Right cardiac atrium (tissue), 5 donors: ENCODE measurements at regions not wholly inside any gene's neighbourhood (a gene's known extent, or its start where the extent isn't known, plus 50 kb on each side); places are given as distances from the start of the nearest gene placed in this dataset.

Experiments
- ATAC-seq, 2 donors: fragments of 200-7000 bp; cut with Tn5 transposase; one replicate each; pipeline versions ENCODE4 v1.8.0 to v1.9.1; 2020; ENCODE audit warnings: moderate library complexity in 2 of 2, mild to moderate bottlenecking in 1 of 2
- DNase-seq, 3 donors: peaks; one replicate each; pipeline ENCODE4 v3.0.0-alpha.2; 2020
- H3K27ac ChIP-seq: one replicate; pipeline ENCODE4 v1.5.1; 2013; ENCODE audit warnings: mild to moderate bottlenecking, low read length, control low read depth, moderate library complexity
- H3K27me3 ChIP-seq: one replicate; pipeline ENCODE4 v1.6.1; 2013; ENCODE audit not compliant: control insufficient read depth, insufficient read depth
- H3K4me1 ChIP-seq: one replicate; pipeline ENCODE4 v1.6.1; 2013; ENCODE audit warnings: low read length; ENCODE audit not compliant: control insufficient read depth, insufficient read depth
- H3K4me3 ChIP-seq: one replicate; pipeline ENCODE4 v1.5.1; 2013; ENCODE audit warnings: low read length, control low read depth
- H3K9me3 ChIP-seq: one replicate; pipeline ENCODE4 v1.6.1; 2013; ENCODE audit warnings: low read length; ENCODE audit not compliant: control insufficient read depth
- WGBS: extraction: QIAGEN DNeasy Blood & Tissue Kit; methylation state at CpG from one replicate; pipeline ENCODE4 v1.1.7; 2013; 5-methylcytosine and 5-hydroxymethylcytosine counted together
- intact Hi-C, 4 donors: fragments of 100-400 bp; cut with DNase I; formaldehyde crosslinking; loops; one replicate each; pipeline versions ENCODE4 v1.11.0 to v1.14.0; 2022 to 2023
- donor health status: healthy with polysubstance abuse.
- donor health status: DM: no; HTN: yes; CAD: no.
- donor health status: DM: no; HTN: no; CAD: no.
- donor health status: DM: no; HTN: yes; CAD: no; lungs with severe emphysema.
- donor health status: DM: yes; HTN: yes; CAD: no.

DNA sequence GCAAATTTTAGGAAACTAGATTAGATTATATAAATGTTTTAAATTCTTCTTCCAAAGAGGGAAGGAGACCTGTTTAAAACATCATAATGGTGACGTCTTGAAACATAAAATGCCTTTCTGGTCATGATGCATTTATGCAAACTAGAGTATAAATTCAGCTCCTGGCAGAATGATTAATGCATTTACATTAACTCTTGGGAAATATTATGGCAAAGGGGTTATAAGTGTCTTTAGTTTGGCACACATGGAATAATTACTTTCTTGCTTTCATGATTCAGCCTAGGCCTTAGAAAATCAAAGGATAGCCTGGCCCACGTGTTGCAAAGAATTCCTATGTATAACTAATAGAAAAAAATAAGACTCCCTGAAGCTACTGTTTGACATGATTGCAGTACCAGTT is 639.2 kb downstream of the RFPL4B start:
- intact Hi-C loops: no loop called here
- no peaks in the 10 kb centered on the region for H3K4me1 ChIP-seq
- H3K9me3 ChIP-seq: no peaks in the 10 kb centered on the region
- ATAC-seq (no peak), DNase-seq (no peak)
- WGBS: 76% methylated on average over 2 of the region's 2 CpGs
- H3K27ac ChIP-seq: no peak overlapping the region
- H3K27me3 ChIP-seq: no peaks in the 10 kb centered on the region
- no peak overlapping the region for H3K4me3 ChIP-seq

DNA sequence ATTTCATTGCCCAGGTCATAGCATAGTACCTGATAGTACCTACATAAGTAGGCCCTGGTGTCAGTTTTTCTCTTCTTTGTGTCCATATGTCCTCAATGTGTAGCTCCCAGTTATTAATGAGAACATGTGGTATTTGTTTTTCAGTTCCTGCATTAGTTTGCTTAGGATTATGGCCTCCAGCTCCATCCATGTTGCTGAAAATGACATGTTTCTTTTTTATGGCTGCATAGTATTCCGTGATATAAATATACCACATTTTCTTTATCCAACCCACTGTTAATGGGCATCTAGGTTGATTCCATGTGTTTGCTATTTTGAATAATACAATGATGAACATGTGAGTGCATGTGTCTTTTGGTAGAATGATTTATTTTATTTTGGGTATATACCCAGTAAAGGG is 641.6 kb downstream of the RFPL4B start:
- intact Hi-C loops: no loop called here
- Histone ChIP-seq H3K4me3 (no peak overlapping the region), H3K27ac (no peak overlapping the region), H3K27me3 (no peaks in the 10 kb centered on the region), H3K4me1 (no peaks in the 10 kb centered on the region), H3K9me3 (no peaks in the 10 kb centered on the region)
- DNase-seq (no peak), ATAC-seq (no peak)
- WGBS: 98% methylated on average over 1 of the region's 1 CpG

DNA sequence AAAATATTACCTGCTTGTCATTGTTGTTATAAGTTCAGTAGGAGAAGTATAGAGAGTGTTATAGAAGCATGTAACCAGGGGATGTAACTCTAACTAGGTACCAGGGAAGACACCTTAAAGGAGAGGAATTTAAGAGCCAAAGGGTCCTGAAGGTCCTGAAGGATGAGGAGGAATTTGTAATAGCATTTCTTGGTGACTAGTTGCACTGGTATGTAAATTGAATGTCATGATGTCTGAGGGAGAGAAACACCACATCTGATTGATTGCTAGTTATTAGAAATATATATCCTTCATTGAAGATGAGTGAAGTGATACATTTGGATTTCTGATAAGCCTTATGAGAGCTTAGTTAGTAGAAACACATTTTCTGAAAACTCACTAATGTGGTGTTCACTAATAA is 643.8 kb downstream of the RFPL4B start:
- Histone ChIP-seq H3K9me3 (no peaks in the 10 kb centered on the region), H3K4me1 (no peaks in the 10 kb centered on the region), H3K27me3 (no peaks in the 10 kb centered on the region), H3K27ac (no peak overlapping the region), H3K4me3 (no peak overlapping the region)
- intact Hi-C loops: no loop called here
- DNase-seq: no peak
- ATAC-seq: no peak

DNA sequence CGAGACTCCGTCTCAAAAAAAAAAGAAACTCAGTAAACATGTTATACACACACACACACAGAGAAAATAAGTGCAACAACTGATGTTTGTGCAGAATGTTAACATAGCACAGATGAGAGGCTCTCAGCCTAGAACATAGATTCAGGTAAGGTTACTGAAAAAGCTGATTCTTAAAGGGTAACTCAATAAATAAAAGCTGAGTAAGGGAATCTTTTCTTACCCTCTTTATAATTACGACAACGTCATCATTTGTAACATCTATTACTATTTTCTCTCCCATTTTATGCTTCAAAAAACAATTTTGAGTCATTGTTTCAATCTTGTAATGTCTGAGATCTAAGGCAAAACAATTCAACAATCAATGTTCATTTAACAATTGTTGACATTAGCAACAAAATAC is 644.8 kb downstream of the RFPL4B start:
- intact Hi-C loops: no loop called here
- DNase-seq (no peak), ATAC-seq (no peak)
- H3K27me3 ChIP-seq: no peaks in the 10 kb centered on the region
- no peak overlapping the region for H3K27ac ChIP-seq
- 98% methylated on average over 4 of the region's 4 CpGs for WGBS
- H3K9me3 ChIP-seq: no peaks in the 10 kb centered on the region
- H3K4me3 ChIP-seq: no peak overlapping the region
- H3K4me1 ChIP-seq: no peaks in the 10 kb centered on the region

DNA sequence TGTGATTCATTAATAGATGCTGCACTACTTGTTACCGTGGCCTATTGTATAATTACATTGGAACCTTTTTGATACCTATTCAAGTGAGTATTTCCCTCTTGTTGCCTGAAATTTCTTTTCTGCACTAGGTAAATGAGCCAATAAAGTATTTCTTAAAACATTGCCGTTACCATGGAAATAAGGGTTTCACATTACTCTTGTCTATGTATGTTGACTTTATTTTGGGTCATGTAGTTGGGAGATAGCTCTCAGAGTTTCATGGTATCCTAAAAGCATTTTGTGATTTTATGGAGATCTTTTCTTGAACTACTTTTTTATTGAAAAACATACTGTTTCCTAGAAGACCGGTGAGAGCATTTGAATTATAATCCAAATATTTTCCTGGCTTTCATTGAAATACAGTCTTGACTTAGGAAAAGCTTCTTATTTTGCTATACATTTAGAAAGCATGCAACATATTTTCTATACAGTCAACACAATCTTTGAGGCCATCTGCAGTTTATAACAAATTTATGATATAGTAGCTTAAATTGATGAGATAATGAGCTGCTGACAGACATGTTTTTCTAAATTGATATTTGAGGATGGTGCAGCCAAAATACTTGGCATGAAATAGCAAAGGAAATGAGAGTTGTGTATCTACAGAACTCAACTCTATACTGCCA is 650.4 kb downstream of the RFPL4B start:
- DNase-seq: no peak
- intact Hi-C loops: no loop called here
- H3K27me3 ChIP-seq: no peaks in the 10 kb centered on the region
- H3K9me3 ChIP-seq: no peaks in the 10 kb centered on the region
- 92% methylated on average over 3 of the region's 3 CpGs for WGBS
- H3K4me1 ChIP-seq: no peaks in the 10 kb centered on the region
- H3K27ac ChIP-seq: no peak overlapping the region
- no peak overlapping the region for H3K4me3 ChIP-seq
- no peak for ATAC-seq

DNA sequence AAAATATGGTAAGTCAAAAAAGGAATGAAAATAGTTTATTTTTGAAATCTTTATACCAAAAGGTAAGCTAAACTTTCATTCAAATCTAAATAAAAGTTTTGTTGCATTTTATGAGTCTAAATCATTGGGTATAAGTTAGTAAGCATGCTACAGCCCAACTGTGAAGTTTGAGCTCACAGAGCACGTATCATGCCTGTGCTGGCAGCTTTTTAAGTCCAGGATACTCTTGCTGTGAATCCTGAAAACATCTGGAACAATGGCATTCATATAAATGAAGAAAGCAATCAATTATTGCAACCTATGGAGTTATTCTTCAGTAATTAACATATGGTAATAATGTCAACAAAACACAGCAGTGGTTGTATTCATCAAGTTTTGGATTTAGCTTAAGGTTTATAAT is 656.9 kb downstream of the RFPL4B start:
- 87% methylated on average over 1 of the region's 1 CpG for WGBS
- H3K27ac ChIP-seq: no peak overlapping the region
- H3K9me3 ChIP-seq: no peaks in the 10 kb centered on the region
- H3K27me3 ChIP-seq: no peaks in the 10 kb centered on the region
- H3K4me1 ChIP-seq: no peaks in the 10 kb centered on the region
- DNase-seq (no peak), ATAC-seq (no peak)
- no peak overlapping the region for H3K4me3 ChIP-seq
- intact Hi-C loops: no loop called here

DNA sequence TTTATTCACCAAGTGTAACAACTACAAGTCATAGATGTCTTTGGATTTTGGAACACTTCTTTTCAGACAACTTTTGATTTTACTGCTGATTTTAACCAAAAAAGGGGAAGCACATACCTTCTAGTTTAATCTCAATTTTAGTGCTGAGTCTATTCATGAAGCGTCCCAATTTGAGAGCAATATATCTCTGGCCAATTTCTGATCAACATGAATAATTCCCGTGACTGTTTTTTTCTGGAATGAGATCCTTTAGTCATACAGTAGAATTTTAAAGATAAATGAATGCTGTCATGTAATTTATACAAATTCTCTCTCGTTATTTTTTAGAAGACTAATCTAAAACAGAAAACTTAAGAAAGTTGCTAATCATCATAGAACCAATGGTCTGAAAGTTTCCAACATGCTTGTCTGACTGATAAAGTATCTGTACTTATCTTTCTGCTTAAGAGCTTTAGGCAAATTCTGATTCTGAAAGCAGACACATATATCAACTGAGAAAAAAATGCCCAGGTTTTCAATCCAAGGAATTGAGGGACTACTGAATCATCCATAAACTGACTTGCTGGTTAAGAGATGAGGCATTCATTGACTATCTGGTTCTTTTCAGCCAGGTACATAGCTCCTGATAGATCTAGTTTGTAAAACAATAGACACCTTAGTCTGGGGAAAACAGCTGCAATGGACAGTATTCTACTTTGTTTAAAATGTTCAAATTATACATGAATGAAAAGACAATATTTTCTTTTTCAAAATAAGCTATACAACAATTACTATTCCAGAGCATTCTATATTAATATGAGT is 657.5 kb downstream of the RFPL4B start:
- Histone ChIP-seq H3K4me3 (no peak overlapping the region), H3K27me3 (no peaks in the 10 kb centered on the region), H3K9me3 (no peaks in the 10 kb centered on the region), H3K4me1 (no peaks in the 10 kb centered on the region), H3K27ac (no peak overlapping the region)
- WGBS: 54% methylated on average over 3 of the region's 3 CpGs
- intact Hi-C loops: no loop called here
- DNase-seq (no peak), ATAC-seq (no peak)

DNA sequence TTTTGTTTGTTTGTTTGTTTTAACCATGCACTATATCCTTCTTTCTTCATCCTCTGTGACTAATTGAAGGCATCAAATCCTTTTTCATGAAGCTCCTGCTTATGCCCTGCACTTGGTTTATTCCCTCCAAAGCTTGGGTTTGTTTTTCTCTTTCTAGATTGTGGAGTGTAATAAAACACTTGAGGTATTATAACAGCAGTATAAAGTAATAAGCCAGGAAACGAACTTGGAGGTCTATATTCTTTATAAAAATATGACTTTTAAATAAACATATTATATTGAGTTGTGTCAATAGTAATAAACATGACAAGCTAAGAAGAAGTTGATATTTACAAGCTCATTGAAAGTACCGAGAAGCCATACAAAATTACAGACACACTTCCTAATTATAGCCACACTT is 659.4 kb downstream of the RFPL4B start:
- Histone ChIP-seq H3K9me3 (no peaks in the 10 kb centered on the region), H3K27me3 (no peaks in the 10 kb centered on the region), H3K4me1 (no peaks in the 10 kb centered on the region), H3K27ac (no peak overlapping the region), H3K4me3 (no peak overlapping the region)
- ATAC-seq (no peak), DNase-seq (no peak)
- WGBS: 89% methylated on average over 2 of the region's 2 CpGs
- intact Hi-C loops: no loop called here

DNA sequence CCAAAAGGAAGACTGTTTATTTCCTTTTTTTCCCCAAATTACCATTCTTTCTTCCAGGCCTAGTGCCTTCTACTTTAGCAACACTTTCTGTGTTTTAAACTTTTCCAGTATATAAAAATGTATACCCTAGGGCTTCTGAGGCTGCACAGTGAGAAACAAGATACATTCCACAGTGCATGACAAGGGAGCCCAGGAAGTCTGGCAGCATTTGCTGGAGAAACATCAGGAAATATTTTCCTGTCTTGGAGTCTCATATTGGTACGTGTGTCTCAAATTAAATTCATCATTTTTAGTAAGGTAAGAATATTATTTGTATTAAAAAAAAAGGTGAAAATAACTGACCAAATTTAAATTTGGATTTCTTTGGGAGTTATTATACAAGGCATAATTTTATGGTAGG is 662.6 kb downstream of the RFPL4B start:
- 52% methylated on average over 1 of the region's 1 CpG for WGBS
- no peak overlapping the region for H3K4me3 ChIP-seq
- no peak for DNase-seq
- H3K9me3 ChIP-seq: no peaks in the 10 kb centered on the region
- no peak overlapping the region for H3K27ac ChIP-seq
- intact Hi-C loops: no loop called here
- H3K27me3 ChIP-seq: no peaks in the 10 kb centered on the region
- ATAC-seq: no peak
- H3K4me1 ChIP-seq: no peaks in the 10 kb centered on the region

DNA sequence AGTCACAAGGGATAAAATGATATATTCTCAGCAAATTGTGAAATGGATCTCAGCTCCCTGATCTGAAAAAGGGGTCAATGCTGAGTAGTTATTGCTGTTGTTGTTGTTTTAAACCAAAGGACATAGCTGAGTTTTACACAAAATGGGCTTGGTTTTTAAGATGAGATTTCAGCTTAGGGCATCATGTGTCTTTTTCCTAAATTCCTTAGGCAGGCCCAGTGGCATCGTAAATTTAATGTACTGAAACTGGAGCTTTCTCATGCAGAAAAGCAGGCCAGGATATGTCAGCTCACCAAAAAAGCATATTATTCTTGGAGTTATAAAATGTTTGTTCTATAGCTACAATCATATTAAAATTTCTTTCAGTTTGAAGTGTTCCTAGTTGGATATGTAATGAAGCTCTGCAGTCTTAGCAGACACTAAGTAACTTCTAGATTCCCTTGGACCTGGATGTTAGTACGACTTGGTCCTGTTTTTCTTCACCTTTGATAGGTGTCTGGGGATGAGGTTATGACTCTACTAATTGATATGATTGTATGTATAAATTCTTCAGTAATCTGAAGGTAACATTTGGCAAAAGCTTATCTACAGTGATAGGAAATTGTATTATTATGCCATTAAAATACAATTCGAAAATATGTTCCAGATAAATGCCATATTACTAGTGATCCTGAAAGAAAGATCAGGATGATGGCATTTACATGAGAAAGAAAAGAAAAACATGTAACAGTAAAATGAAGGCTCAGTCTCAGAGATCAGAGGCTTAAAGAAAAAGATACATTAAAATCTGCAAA is 663.3 kb downstream of the RFPL4B start:
- Histone ChIP-seq H3K9me3 (no peaks in the 10 kb centered on the region), H3K4me1 (no peaks in the 10 kb centered on the region), H3K27ac (no peak overlapping the region), H3K27me3 (no peaks in the 10 kb centered on the region), H3K4me3 (no peak overlapping the region)
- no peak for ATAC-seq
- DNase-seq: no peak
- intact Hi-C loops: no loop called here
- 92% methylated on average over 3 of the region's 3 CpGs for whole genome bisulfite sequencing

DNA sequence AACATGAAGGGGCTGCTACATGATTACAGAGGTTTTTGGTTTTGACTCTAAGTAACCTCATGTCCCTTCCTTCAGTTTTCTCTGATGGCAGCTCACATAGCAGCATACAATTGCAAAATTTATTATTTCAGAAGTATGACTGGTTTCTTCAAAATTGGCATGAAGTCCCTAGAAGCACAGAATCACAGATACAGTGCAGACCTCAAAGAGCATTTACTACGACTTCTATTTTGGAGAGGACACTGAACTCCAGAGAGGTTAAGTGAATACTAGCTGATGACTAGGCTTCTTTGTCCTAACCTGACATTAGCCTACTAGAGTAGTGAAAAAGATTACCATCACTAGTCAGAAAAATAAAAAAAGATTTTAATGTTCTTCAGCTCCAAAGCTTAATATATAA is 664.3 kb downstream of the RFPL4B start:
- no peaks in the 10 kb centered on the region for H3K9me3 ChIP-seq
- no peak for DNase-seq
- H3K27me3 ChIP-seq: no peaks in the 10 kb centered on the region
- 0% methylated on average over 1 of the region's 1 CpG for WGBS
- H3K27ac ChIP-seq: no peak overlapping the region
- H3K4me3 ChIP-seq: no peak overlapping the region
- H3K4me1 ChIP-seq: no peaks in the 10 kb centered on the region
- ATAC-seq: peak; percentile 47 to 68
- intact Hi-C loops: no loop called here
